ENCODE measurements at regions not wholly inside any gene's neighbourhood (a gene's known extent, or its start where the extent isn't known, plus 50 kb on each side); places are given as distances from the start of the nearest gene placed in this dataset.

- no peak for TF ChIP-seq CTCF (IDR thresholded peaks at IDR 0.05)
- no peak for TF ChIP-seq POLR2A (IDR thresholded peaks at IDR 0.05)
Observed at GRCh38 chr5:152608458-152608857, 203.4 kb upstream of the NMUR2 start.
